H1 (cell line): ENCODE measurements at regions not wholly inside any gene's neighbourhood (a gene's known extent, or its start where the extent isn't known, plus 50 kb on each side); places are given as distances from the start of the nearest gene placed in this dataset.

Source experiments
- ASH2L ChIP-seq: fragments of 200-600, 300-600 bp; sonication (generic); IDR thresholded peaks from one replicate; pipeline ENCODE4 v1.7.1; 2017; ENCODE audit warnings: low read length
- ATF3 ChIP-seq: IDR thresholded peaks from 2 replicates; pipeline ENCODE4 v1.6.1; 2011; ENCODE audit warnings: low read depth, mild to moderate bottlenecking, low read length; ENCODE audit not compliant: insufficient read depth
- CBX5 ChIP-seq: fragments of 300-800, 300-1000 bp; sonication (generic); IDR thresholded peaks from 2 replicates; pipeline ENCODE4 v1.7.1; 2016; ENCODE audit warnings: antibody characterized with exemption, low read length, low read depth
- EGR1 ChIP-seq: IDR thresholded peaks from 2 replicates; pipeline ENCODE4 v1.6.1; 2011; ENCODE audit warnings: low read depth, low read length, borderline replicate concordance
- EZH2 ChIP-seq: fragments of 200-600 bp; sonication (generic); IDR thresholded peaks from 2 replicates; pipeline ENCODE4 v1.7.1; 2012; ENCODE audit warnings: low read depth, mild to moderate bottlenecking, moderate library complexity, low read length, inconsistent platforms; ENCODE audit not compliant: severe bottlenecking
- HDAC2 ChIP-seq, 2 experiments: fragments of 300-600 bp in 1 of 2; sonication (generic) in 1 of 2; IDR thresholded peaks; 2 replicates each; pipeline ENCODE4 v1.6.1; 2011 to 2012; ENCODE audit warnings: low read depth in 2 of 2, low read length in 2 of 2, mild to moderate bottlenecking in 2 of 2, moderate library complexity in 2 of 2, borderline replicate concordance in 1 of 2, inconsistent platforms in 1 of 2
- MAX ChIP-seq: IDR thresholded peaks from 2 replicates; pipeline ENCODE4 v1.6.1; 2012; ENCODE audit warnings: inconsistent platforms
- POLR2A ChIP-seq, 2 experiments: IDR thresholded peaks; 1 replicate in 1 of 2; 2 replicates in 1 of 2; pipeline ENCODE4 v1.6.1; 2011; ENCODE audit warnings: low read depth in 2 of 2, low read length in 2 of 2, mild to moderate bottlenecking in 2 of 2; ENCODE audit errors: control extremely low read depth in 1 of 2
- RAD21 ChIP-seq, 2 experiments: IDR thresholded peaks in 1 of 2; conservative IDR thresholded peaks in 1 of 2; 2 replicates each; pipeline ENCODE4 v1.6.1; 2011; ENCODE audit warnings: low read depth in 2 of 2, low read length in 2 of 2, improper control_type of control experiment in 1 of 2, inconsistent platforms in 1 of 2, mild to moderate bottlenecking in 1 of 2, moderate library complexity in 1 of 2
- RFX5 ChIP-seq: IDR thresholded peaks from 2 replicates; pipeline ENCODE4 v1.6.1; 2011; ENCODE audit warnings: low read depth, low read length, improper control_type of control experiment, borderline replicate concordance
- SIN3A ChIP-seq, 2 experiments: IDR thresholded peaks in 1 of 2; conservative IDR thresholded peaks in 1 of 2; 2 replicates each; pipeline ENCODE4 v1.6.1; 2011 to 2012; ENCODE audit warnings: low read length in 2 of 2, improper control_type of control experiment in 1 of 2, low read depth in 1 of 2, mild to moderate bottlenecking in 1 of 2

- no peak for TF ChIP-seq POLR2A (IDR thresholded peaks at IDR 0.05; ENCODE audit: control extremely low read depth in 1 of 2, low read depth in 2 of 2, low read length in 2 of 2)
- no peak for TF ChIP-seq EGR1
- no peak for TF ChIP-seq RFX5
- no peak for TF ChIP-seq HDAC2 (IDR thresholded peaks at IDR 0.05; ENCODE audit: borderline replicate concordance in 1 of 2, low read depth in 2 of 2, low read length in 2 of 2)
- TF ChIP-seq SIN3A (conservative IDR thresholded peaks at IDR 0.05 in 1 of 2, IDR thresholded peaks at IDR 0.05 in 1 of 2; ENCODE audit: low read depth in 1 of 2, low read length in 2 of 2), result no peak
- TF ChIP-seq ATF3, result no peak
- no peak for TF ChIP-seq CBX5
- TF ChIP-seq MAX, result no peak
- no peak for TF ChIP-seq EZH2
- no peak for TF ChIP-seq ASH2L
- TF ChIP-seq RAD21 (IDR thresholded peaks at IDR 0.05 in 1 of 2, conservative IDR thresholded peaks at IDR 0.05 in 1 of 2; ENCODE audit: low read depth in 2 of 2, low read length in 2 of 2), result no peak
Observed at GRCh38 chr5:87182649-87183048, 85.0 kb upstream of the RASA1 start (continued).
